HG02973 (cell line): ENCODE measurements at regions not wholly inside any gene's neighbourhood (a gene's known extent, or its start where the extent isn't known, plus 50 kb on each side); places are given as distances from the start of the nearest gene placed in this dataset.

ENCODE experiments used
- ATAC-seq: cut with Tn5 transposase; IDR thresholded peaks from one replicate; pipeline ENCODE4 v1.9.1; 2021; ENCODE audit warnings: moderate library complexity; ENCODE audit not compliant: unreplicated experiment

DNA sequence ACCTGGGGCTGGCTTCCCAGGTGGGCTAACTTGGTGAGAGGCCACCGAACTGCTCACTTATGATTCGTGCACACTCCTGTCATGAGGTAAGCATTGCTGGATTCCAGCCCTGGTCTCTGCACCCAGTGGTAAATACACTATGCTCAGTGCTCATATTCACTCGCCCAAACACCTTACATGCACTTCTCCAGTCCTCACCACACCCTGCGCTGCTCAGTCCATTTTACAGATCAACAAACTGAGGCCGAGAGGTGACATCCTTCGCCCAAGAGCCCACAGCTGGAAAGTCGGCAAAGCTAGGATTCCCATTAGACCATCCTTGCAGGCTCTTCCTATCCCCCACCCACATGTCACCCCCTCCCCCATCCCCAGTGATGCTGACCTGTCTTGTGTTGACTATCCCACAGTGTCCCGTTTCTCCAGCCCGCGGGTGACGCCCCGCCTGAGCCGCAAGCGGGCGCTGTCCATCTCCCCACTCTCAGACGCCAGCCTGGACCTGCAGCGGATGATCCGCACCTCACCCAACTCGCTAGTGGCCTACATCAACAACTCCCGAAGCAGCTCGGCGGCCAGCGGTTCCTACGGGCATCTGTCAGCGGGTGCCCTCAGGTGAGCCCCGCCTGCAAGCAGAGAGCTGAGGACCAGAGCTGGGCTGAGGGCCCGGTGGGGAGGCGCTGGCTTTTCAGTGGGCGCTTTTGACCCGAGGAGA lies 232.8 kb downstream of the GLI2 start:
- no peak for ATAC-seq

- no peak for ATAC-seq
These were observed 234.1 kb downstream of the GLI2 start for GRCh38 chr2:120969613-120970355.

- ATAC-seq = no peak
These were observed 236.2 kb downstream of the GLI2 start for GRCh38 chr2:120971866-120972265.

- no peak for ATAC-seq
These were observed 236.6 kb downstream of the GLI2 start for GRCh38 chr2:120972286-120972685.

- no peak for ATAC-seq
These were observed 237.5 kb downstream of the GLI2 start for GRCh38 chr2:120973196-120973595.

DNA sequence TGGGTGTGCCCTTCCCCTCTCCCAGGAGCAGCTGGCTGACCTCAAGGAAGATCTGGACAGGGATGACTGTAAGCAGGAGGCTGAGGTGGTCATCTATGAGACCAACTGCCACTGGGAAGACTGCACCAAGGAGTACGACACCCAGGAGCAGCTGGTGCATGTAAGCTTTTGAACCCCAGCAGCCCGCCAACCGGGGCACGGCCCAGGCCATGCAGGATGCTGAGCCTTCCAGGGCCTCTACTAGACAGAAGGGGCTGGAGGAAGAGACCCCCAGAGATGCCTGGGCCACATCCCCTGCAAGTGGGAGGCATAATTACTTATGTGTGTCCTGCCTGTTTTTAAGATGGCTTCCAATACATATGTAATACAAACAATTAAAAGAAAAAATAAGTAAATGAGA lies 239.3 kb downstream of the GLI2 start:
- ATAC-seq = no peak

DNA sequence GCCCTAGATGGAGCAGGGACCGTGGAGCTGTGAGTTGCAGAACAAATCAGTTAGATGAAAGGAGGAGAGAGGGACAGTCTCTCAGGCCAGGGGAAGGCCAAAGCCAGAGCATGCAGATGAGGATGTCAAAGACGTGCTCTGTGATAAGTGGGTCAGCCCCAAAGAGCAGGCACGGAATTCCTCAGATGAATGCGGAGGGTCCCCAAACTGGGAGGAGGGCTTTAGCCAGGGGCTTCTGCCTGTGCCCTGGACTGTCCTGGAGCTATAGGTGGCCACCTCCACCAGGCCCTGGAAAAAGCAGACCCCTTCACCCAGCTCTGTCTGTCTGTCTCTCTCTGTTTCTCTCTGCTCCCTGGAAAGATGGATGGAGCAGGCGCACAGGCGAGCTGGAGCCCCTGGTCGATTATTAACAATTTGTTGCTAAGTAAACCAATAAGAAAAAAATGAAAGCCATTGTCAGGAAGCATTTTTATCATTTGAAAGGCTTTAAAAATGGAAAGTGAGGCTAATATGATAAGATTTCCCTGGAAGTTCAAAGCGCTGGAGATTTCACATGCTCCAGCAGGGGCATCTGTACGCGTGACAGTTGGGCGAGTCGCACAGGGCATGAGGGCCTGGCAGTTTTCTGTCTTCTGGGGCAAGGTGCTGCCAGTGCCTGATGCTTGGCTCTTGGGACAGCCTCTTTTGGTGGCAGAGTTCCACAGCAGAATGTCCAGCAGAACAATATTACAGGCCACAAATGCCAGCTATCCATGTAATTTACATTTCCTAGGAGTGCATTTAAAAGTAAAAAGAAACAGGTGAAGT lies 241.0 kb downstream of the GLI2 start:
- no peak for ATAC-seq

DNA sequence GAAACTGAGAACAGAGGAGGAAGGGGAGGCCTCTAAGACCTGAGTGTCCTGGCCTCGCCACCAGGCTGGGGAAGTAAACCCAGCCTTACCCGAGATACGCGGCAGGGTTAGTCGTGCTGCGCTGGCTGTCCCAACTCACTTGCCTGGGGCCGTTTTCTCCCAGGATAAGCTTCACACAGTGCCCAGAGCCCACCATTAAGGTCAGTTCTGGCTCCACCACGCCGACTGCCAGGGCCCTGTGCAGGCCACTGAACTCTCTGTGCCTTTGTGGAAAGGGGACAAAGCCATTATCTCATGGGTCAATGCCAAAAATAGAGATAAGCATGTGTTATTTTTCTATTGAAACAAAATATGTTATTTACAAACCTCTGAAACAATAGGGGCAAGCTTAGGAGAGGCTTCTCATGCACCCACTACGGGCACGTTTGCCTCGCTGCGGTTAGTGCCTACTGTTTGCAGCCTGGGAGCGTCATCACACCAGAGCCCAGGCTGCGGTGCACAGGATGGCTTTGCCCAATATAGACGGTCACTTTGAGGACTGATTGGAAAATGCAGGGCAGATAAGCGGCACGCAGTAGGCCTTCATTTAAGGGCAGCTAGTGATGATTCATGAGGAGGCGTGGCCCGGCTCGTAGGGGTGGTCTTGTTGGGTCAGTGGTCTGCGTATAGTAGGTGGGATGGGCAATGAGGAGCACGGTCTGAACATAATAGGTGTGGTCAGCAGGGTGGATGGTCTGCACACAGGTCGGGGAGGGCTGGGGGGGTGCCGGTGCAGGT lies 242.1 kb downstream of the GLI2 start:
- no peak for ATAC-seq

GRCh38 chr2:120978359-120979050 lies 242.8 kb downstream of the GLI2 start:
- no peak for ATAC-seq

DNA sequence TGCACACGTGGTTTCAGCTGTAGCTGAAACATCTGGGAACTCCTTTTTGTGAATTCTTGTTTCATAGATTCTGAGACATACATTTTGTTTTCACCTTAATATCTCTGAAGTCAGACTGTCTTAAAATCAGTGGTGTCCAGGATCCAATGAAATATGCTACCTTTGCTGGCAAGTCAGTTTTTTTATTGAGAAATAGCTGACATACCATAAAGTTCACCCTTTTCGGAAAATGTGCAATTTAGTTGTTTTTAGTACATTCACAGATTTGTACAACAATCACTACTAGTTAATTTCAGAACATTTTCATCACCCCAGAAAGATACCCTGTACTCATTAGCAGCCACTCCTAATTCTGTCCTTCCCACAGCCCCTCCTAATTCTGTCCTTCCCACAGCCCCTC lies 243.7 kb downstream of the GLI2 start:
- no peak for ATAC-seq

DNA sequence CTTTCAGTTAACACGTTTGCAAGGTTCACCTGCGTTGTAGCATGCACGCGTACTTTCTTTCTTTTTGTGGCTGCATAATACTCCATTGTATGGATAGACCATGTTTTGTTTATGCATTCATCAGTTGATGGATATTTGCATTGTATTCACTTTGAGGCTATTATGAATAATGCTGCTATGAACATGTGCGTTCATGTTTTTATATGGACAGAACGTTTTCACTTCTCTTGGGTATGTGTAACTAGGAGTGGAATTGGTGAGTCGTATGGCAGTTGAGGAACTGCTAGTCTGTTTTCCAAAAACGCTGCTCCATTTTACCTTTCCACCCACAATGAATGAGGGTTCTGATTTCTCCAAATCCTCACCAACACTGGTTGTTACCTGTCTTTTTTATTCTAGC lies 244.3 kb downstream of the GLI2 start:
- ATAC-seq = no peak

DNA sequence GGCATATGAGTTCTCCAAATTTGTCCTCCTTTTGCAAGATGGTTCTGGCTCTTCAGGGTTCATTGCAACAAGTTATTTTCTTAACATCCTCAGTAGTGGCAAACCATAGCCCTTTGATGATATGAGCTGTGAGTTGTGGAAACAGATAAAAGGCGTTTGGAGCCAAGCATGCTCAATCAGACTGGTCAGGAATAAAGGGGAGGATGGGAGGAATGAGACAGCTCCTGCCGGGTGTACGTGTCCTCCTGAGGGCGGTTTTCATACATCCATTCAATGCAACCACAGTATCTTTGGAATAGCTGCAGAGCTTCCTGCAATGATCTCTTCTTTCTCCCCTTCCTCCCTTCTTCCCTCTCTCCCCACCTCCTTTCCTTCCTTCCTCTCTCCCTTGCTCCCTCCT lies 245.8 kb downstream of the GLI2 start:
- no peak for ATAC-seq

DNA sequence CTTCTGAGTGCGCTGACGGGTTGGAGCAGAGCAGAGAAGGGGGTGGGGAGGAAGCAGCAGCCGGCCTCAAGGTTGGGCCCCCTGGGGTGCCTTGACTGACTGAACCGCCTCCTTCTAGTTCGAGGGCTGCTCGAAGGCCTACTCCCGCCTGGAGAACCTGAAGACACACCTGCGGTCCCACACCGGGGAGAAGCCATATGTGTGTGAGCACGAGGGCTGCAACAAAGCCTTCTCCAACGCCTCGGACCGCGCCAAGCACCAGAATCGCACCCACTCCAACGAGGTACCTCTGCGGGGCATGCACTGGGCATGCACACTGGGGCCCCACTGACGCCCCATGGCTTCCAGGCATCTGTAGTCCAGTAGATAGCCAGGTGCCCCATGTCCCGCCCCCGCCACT lies 246.9 kb downstream of the GLI2 start:
- ATAC-seq = no peak

GRCh38 chr2:120983344-120983743 lies 247.7 kb downstream of the GLI2 start:
- ATAC-seq = no peak

GRCh38 chr2:120984046-120984445 lies 248.4 kb downstream of the GLI2 start:
- ATAC-seq = no peak

- ATAC-seq = no peak
These were observed 248.9 kb downstream of the GLI2 start for GRCh38 chr2:120984452-120985173.

- no peak for ATAC-seq
These were observed 249.7 kb downstream of the GLI2 start for GRCh38 chr2:120985174-120985996.

GRCh38 chr2:120985997-120986651 lies 250.5 kb downstream of the GLI2 start:
- no peak for ATAC-seq
